ENCODE measurements at regions not wholly inside any gene's neighbourhood (a gene's known extent, or its start where the extent isn't known, plus 50 kb on each side); places are given as distances from the start of the nearest gene placed in this dataset.

GRCh38 chr14:26187996-26188620 is 409.7 kb downstream of the NOVA1 start:
- dilution Hi-C loops (cut with MboI; ENCODE audit: extremely low pct_ligation_motif_present, low sequenced_read_pairs): no loop called here

More at GRCh38 chr14:26187996-26188620, 409.7 kb downstream of the NOVA1 start:
- POLR2A ChIA-PET: no interaction called here
- intact Hi-C loops (cut with micrococcal nuclease): no loop called here
- H3K79me2 ChIP-seq (ENCODE audit: control insufficient read depth, insufficient read depth, low read length): no peaks in the 10 kb centered on the region
- H3K27ac ChIP-seq (ENCODE audit: insufficient read depth, low read depth, low read length): no peak overlapping the region
- no peak overlapping the region for H3K4me2 ChIP-seq (ENCODE audit: insufficient read depth, low read length)
- TF ChIP-seq POLR2A (IDR thresholded peaks at IDR 0.05; ENCODE audit: low read depth, low read length) (no peak), POLR2AphosphoS5 (IDR thresholded peaks at IDR 0.05; ENCODE audit: insufficient read depth, low read depth, low read length) (no peak), JUN (IDR thresholded peaks at IDR 0.05; ENCODE audit: borderline replicate concordance, insufficient read depth, insufficient read length, low read depth) (no peak), MAX (IDR thresholded peaks at IDR 0.05; ENCODE audit: insufficient read depth, insufficient read length) (no peak), FOS (IDR thresholded peaks at IDR 0.05; ENCODE audit: borderline replicate concordance, insufficient read depth, low read length) (no peak), MYC (IDR thresholded peaks at IDR 0.05; ENCODE audit: low read depth, low read length) (no peak), CTCF (IDR thresholded peaks at IDR 0.05; ENCODE audit: extremely low read depth in 1 of 2, insufficient read depth in 1 of 2, low read depth in 1 of 2, low read length in 2 of 2) (no peak), EZH2 (IDR thresholded peaks at IDR 0.05; ENCODE audit: borderline replicate concordance, low read depth, low read length, severe bottlenecking) (no peak), GATA2 (IDR thresholded peaks at IDR 0.05; ENCODE audit: insufficient read depth, insufficient read length, low read depth, low read length) (no peak)
- H2AFZ ChIP-seq (ENCODE audit: low read depth, low read length): no peak overlapping the region
- no TSS peak for BruUV-seq (replicated peaks)
- H4K20me1 ChIP-seq (replicated peaks; ENCODE audit: control insufficient read depth, extremely low read depth, insufficient read depth, low read length): no peaks in the 10 kb centered on the region
- FAIRE-seq: no peak
- CTCF ChIA-PET: no interaction called here
- peaks cover 7% of the 10 kb centered on the region for H3K4me1 ChIP-seq (ENCODE audit: control insufficient read depth, extremely low read depth, insufficient read depth, low read length)
- no peak overlapping the region for H3K4me3 ChIP-seq (replicated peaks in 1 of 3; ENCODE audit: insufficient read depth in 1 of 3, low read depth in 1 of 3, low read length in 3 of 3)
- H3K9me3 ChIP-seq (replicated peaks; ENCODE audit: control insufficient read depth, insufficient read depth, low read length): no peaks in the 10 kb centered on the region
- DNase-seq (ENCODE audit: low read depth, low spot score): no peak
- H3K27me3 ChIP-seq (ENCODE audit: control insufficient read depth in 2 of 2, insufficient read depth in 2 of 2, low read length in 2 of 2): no peaks in the 10 kb centered on the region
- no peak overlapping the region for H3K9ac ChIP-seq (replicated peaks; ENCODE audit: extremely low read depth, insufficient read depth, low read length)
- no peaks in the 10 kb centered on the region for H3K9me1 ChIP-seq (replicated peaks; ENCODE audit: control insufficient read depth, extremely low read depth, insufficient read depth, low read length)
- no peaks in the 10 kb centered on the region for H3K36me3 ChIP-seq (ENCODE audit: control insufficient read depth in 2 of 2, extremely low read depth in 1 of 2, insufficient read depth in 2 of 2, low read length in 2 of 2)
